Lung (tissue), 11 donors: ENCODE measurements at regions not wholly inside any gene's neighbourhood (a gene's known extent, or its start where the extent isn't known, plus 50 kb on each side); places are given as distances from the start of the nearest gene placed in this dataset.

Source experiments
- ATAC-seq: fragments of 200-7000 bp; cut with Tn5 transposase; one replicate; pipeline ENCODE4 v1.9.1; 2020; ENCODE audit warnings: moderate number of reproducible peaks; ENCODE audit not compliant: insufficient read depth, low FRiP score
- DNase-seq, 3 donors: peaks; one replicate each; pipeline ENCODE4 v3.0.0-alpha.2; 2013 to 2017
- H3K27ac ChIP-seq, 2 donors: one replicate each; pipeline ENCODE4 v1.5.1; 2013; ENCODE audit warnings: mild to moderate bottlenecking in 2 of 2, moderate library complexity in 2 of 2, control low read depth in 1 of 2, inconsistent platforms in 1 of 2, low read depth in 1 of 2, low read length in 1 of 2
- H3K27me3 ChIP-seq, 3 donors: one replicate each; pipeline ENCODE4 v1.5.1; 2013; ENCODE audit warnings: low read length in 2 of 3; ENCODE audit not compliant: control insufficient read depth in 3 of 3, insufficient read depth in 3 of 3
- H3K36me3 ChIP-seq, 4 donors: one replicate each; pipeline ENCODE4 v1.5.1; 2013; ENCODE audit warnings: low read length in 4 of 4, mild to moderate bottlenecking in 1 of 4, moderate library complexity in 1 of 4; ENCODE audit not compliant: control insufficient read depth in 4 of 4, insufficient read depth in 4 of 4
- H3K4me1 ChIP-seq, 5 donors: one replicate each; pipeline ENCODE4 v1.5.1; 2013; ENCODE audit warnings: low read length in 5 of 5, mild to moderate bottlenecking in 2 of 5, moderate library complexity in 1 of 5; ENCODE audit not compliant: control insufficient read depth in 5 of 5, insufficient read depth in 5 of 5
- H3K4me3 ChIP-seq: one replicate; pipeline ENCODE4 v1.5.1; 2013; ENCODE audit warnings: mild to moderate bottlenecking, control low read depth, moderate library complexity
- H3K9ac ChIP-seq, 2 donors: one replicate each; pipeline ENCODE4 v1.5.1; 2013; ENCODE audit warnings: low read length in 2 of 2, control low read depth in 1 of 2; ENCODE audit not compliant: insufficient read depth in 1 of 2
- H3K9me3 ChIP-seq, 4 donors: one replicate each; pipeline ENCODE4 v1.5.1; 2013; ENCODE audit warnings: low read length in 3 of 4, mild to moderate bottlenecking in 1 of 4, moderate library complexity in 1 of 4; ENCODE audit not compliant: control insufficient read depth in 4 of 4, insufficient read depth in 3 of 4
- CTCF ChIP-seq: IDR thresholded peaks from 2 replicates; pipeline ENCODE4 v1.5.1; 2012; ENCODE audit warnings: mild to moderate bottlenecking; ENCODE audit errors: control extremely low read depth, extremely low read depth
- whole genome bisulfite sequencing, 2 donors: extraction: QIAGEN DNeasy Blood & Tissue Kit; methylation state at CpG; one replicate each; pipeline ENCODE4 v1.1.7; 2013; 5-methylcytosine and 5-hydroxymethylcytosine counted together
- donor health status: control.
- donor health status: control.
- donor health status: Bipolar disorder and iron deficiency.
- donor health status: healthy.
- donor health status: DM: yes; HTN: yes; CAD: no.

DNA sequence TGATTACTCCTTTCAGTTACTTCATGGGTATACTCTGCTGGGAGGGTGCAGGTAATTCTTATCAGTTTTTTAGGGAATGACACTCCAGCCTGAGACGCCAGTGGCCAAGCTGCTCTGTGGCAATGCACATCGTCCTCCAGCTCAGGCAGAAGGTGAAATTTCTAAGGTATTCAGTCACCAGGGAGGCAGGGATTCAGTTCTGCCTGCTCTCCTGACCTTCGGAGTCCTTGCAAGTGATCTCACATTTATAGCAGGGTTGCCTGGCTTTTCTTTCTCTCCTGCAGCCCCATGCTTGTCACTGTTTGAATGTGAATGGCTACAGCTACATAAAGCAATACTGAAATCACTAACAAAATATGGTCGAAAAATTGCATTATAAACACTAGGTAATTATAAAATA, 1447.5 kb downstream of the EFNB2 start:
- no peaks in the 10 kb centered on the region for H3K27me3 ChIP-seq

DNA sequence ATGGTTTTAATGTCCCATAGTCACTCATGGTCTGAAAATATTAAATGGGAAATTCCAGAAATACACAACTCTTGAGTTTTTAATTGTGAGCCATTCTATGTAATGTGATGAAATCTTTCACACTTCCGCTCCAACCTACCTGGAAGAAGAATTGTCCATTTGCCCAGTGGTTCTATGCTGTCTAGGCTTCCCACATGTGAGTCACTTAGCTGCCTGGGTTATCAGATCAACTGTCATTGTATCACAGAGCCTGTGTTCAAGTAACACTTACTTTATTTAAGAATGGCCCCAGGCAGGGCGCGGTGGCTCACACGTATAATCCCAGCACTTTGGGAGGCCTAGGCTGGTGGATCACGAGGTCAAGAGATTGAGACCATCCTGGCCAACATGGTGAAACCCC, 1450.5 kb downstream of the EFNB2 start:
- Histone ChIP-seq H3K27me3 (no peaks in the 10 kb centered on the region), H3K27ac (no peak overlapping the region), H3K9ac (no peak overlapping the region), H3K4me1 (peaks cover 0 to 3% (median 0%) of the 10 kb centered on the region in 5 donors), H3K36me3 (no peaks in the 10 kb centered on the region), H3K4me3 (no peak overlapping the region), H3K9me3 (no peaks in the 10 kb centered on the region)
- TF ChIP-seq CTCF, result no peak
- 75 to 79% methylated on average over 5 of the region's 5 CpGs for WGBS, 2 donors
- ATAC-seq, result no peak
- no peak for DNase-seq

More for the DNA sequence above, 1447.5 kb downstream of the EFNB2 start:
- H3K9ac ChIP-seq, result no peak overlapping the region
- H3K4me1 ChIP-seq, result peaks cover 0 to 3% (median 0%) of the 10 kb centered on the region in 5 donors
- ATAC-seq, result no peak
- no peak overlapping the region for H3K27ac ChIP-seq
- WGBS, 2 donors, result 72 to 88% methylated on average over 4 of the region's 4 CpGs
- H3K9me3 ChIP-seq, result no peaks in the 10 kb centered on the region
- H3K4me3 ChIP-seq, result no peak overlapping the region
- no peak for DNase-seq
- no peaks in the 10 kb centered on the region for H3K36me3 ChIP-seq
- TF ChIP-seq CTCF, result no peak

DNA sequence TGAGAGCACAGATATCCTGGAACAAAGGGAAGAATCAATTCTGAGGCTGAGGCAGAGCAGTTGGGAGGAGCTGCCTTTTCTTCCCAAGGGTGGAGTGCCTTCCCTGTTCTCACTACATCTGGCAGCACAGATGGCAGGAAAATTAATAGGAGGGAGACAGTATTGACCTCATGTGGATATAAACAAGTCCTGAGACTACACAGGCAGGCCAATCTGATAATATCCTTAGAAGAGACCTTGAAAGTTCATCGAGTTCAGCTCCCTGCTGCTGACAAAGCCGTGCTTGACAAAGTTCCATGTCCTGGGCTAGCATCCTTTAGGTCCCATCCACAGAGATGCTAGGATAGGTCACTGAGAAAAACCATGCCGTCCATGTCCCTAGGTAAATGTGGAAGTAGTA, 1451.5 kb downstream of the EFNB2 start:
- WGBS, 2 donors, result 61 to 81% methylated on average over 3 of the region's 3 CpGs
- no peaks in the 10 kb centered on the region for H3K27me3 ChIP-seq
- DNase-seq, result peak in 2 of 3 donors; percentile 10 to 39
- no peak overlapping the region for H3K9ac ChIP-seq
- H3K36me3 ChIP-seq, result no peaks in the 10 kb centered on the region
- ATAC-seq, result no peak
- TF ChIP-seq CTCF, result no peak
- H3K4me1 ChIP-seq, result peaks cover 0 to 3% (median 0%) of the 10 kb centered on the region in 5 donors
- no peak overlapping the region for H3K4me3 ChIP-seq
- H3K27ac ChIP-seq, result no peak overlapping the region
- no peaks in the 10 kb centered on the region for H3K9me3 ChIP-seq

GRCh38 chr13:105074755-105075154, 1460.7 kb downstream of the EFNB2 start:
- ATAC-seq (no peak), DNase-seq (no peak)
- Histone ChIP-seq H3K27ac (no peak overlapping the region), H3K4me3 (no peak overlapping the region), H3K36me3 (no peaks in the 10 kb centered on the region), H3K9me3 (no peaks in the 10 kb centered on the region), H3K27me3 (no peaks in the 10 kb centered on the region), H3K9ac (no peak overlapping the region), H3K4me1 (no peaks in the 10 kb centered on the region)
- WGBS, 2 donors, result 93 to 94% methylated on average over 2 of the region's 2 CpGs
- TF ChIP-seq CTCF, result no peak
